Breast epithelium (tissue), 3 donors: ENCODE measurements at regions not wholly inside any gene's neighbourhood (a gene's known extent, or its start where the extent isn't known, plus 50 kb on each side); places are given as distances from the start of the nearest gene placed in this dataset.

Source experiments
- POLR2A ChIP-seq: fragments of 450-650 bp; IDR thresholded peaks from one replicate; pipeline ENCODE4 v1.6.1; 2016; ENCODE audit warnings: antibody characterized with exemption, mild to moderate bottlenecking, moderate library complexity
- POLR2AphosphoS5 ChIP-seq, 3 donors: sonication (generic); formaldehyde crosslinking; IDR thresholded peaks; one replicate each; pipeline ENCODE4 v1.6.1; 2017; ENCODE audit warnings: antibody characterized with exemption in 3 of 3
- TF ChIP-seq, protein P1 (sequence below), 3 donors: fragments of 450-650 bp; IDR thresholded peaks; one replicate each; pipeline ENCODE4 v1.5.1; 2016 to 2017; ENCODE audit warnings: antibody characterized with exemption in 3 of 3, mild to moderate bottlenecking in 3 of 3, moderate library complexity in 3 of 3

- TF ChIP-seq, protein P1, sequence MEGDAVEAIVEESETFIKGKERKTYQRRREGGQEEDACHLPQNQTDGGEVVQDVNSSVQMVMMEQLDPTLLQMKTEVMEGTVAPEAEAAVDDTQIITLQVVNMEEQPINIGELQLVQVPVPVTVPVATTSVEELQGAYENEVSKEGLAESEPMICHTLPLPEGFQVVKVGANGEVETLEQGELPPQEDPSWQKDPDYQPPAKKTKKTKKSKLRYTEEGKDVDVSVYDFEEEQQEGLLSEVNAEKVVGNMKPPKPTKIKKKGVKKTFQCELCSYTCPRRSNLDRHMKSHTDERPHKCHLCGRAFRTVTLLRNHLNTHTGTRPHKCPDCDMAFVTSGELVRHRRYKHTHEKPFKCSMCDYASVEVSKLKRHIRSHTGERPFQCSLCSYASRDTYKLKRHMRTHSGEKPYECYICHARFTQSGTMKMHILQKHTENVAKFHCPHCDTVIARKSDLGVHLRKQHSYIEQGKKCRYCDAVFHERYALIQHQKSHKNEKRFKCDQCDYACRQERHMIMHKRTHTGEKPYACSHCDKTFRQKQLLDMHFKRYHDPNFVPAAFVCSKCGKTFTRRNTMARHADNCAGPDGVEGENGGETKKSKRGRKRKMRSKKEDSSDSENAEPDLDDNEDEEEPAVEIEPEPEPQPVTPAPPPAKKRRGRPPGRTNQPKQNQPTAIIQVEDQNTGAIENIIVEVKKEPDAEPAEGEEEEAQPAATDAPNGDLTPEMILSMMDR (IDR thresholded peaks at IDR 0.05), result no peak
- TF ChIP-seq POLR2A, result no peak
- TF ChIP-seq POLR2AphosphoS5 (IDR thresholded peaks at IDR 0.05), result no peak
These were observed 936.2 kb downstream of the DSC3 start for GRCh38 chr18:30106356-30106755.
